ENCODE measurements at regions not wholly inside any gene's neighbourhood (a gene's known extent, or its start where the extent isn't known, plus 50 kb on each side); places are given as distances from the start of the nearest gene placed in this dataset.

GRCh38 chr6:40973304-40973703 is 65.7 kb downstream of the UNC5CL start:
- H3K27ac Mint-ChIP-seq, result no peak overlapping the region
- peaks cover 36% of the 10 kb centered on the region for H3K27me3 Mint-ChIP-seq (ENCODE audit: low read depth)
- TF ChIP-seq CTCF (IDR thresholded peaks at IDR 0.05; ENCODE audit: unreplicated experiment), result no peak
- H3K9me3 Mint-ChIP-seq, result peaks cover 41% of the 10 kb centered on the region
- H3K36me3 Mint-ChIP-seq, result no peaks in the 10 kb centered on the region
- H3K4me3 Mint-ChIP-seq, result no peak overlapping the region
- DNase-seq (ENCODE audit: low spot score in 2 of 2, unreplicated experiment in 2 of 2), result no peak
- no peaks in the 10 kb centered on the region for H3K4me1 Mint-ChIP-seq

- Mint-ChIP-seq H3K4me1 (no peaks in the 10 kb centered on the region), H3K4me3 (no peak overlapping the region), H3K9me3 (peaks cover 37% of the 10 kb centered on the region), H3K27ac (no peak overlapping the region), H3K27me3 (ENCODE audit: low read depth) (peaks cover 33% of the 10 kb centered on the region), H3K36me3 (no peaks in the 10 kb centered on the region)
- DNase-seq (ENCODE audit: low spot score in 2 of 2, unreplicated experiment in 2 of 2), result no peak
- no peak for TF ChIP-seq CTCF (IDR thresholded peaks at IDR 0.05; ENCODE audit: unreplicated experiment)
These were observed 66.2 kb downstream of the UNC5CL start for GRCh38 chr6:40972814-40973213.

- Mint-ChIP-seq H3K9me3 (peaks cover 32% of the 10 kb centered on the region), H3K36me3 (no peaks in the 10 kb centered on the region), H3K4me3 (no peak overlapping the region), H3K27me3 (ENCODE audit: low read depth) (peaks cover 28% of the 10 kb centered on the region), H3K4me1 (no peaks in the 10 kb centered on the region), H3K27ac (no peak overlapping the region)
- no peak for DNase-seq (ENCODE audit: low spot score in 2 of 2, unreplicated experiment in 2 of 2)
- no peak for TF ChIP-seq CTCF (IDR thresholded peaks at IDR 0.05; ENCODE audit: unreplicated experiment)
These were observed 66.8 kb downstream of the UNC5CL start for GRCh38 chr6:40972190-40972589.

GRCh38 chr6:40968620-40969164 is 70.3 kb downstream of the UNC5CL start:
- Mint-ChIP-seq H3K9me3 (peaks cover 13% of the 10 kb centered on the region), H3K27ac (no peak overlapping the region), H3K4me1 (no peaks in the 10 kb centered on the region), H3K36me3 (no peaks in the 10 kb centered on the region), H3K27me3 (ENCODE audit: low read depth) (peaks cover 3% of the 10 kb centered on the region), H3K4me3 (no peak overlapping the region)
- no peak for TF ChIP-seq CTCF (IDR thresholded peaks at IDR 0.05; ENCODE audit: unreplicated experiment)
- no peak for DNase-seq (ENCODE audit: low spot score in 2 of 2, unreplicated experiment in 2 of 2)

GRCh38 chr6:40966860-40967259 is 72.2 kb downstream of the UNC5CL start:
- no peak for TF ChIP-seq CTCF (IDR thresholded peaks at IDR 0.05; ENCODE audit: unreplicated experiment)
- Mint-ChIP-seq H3K27me3 (ENCODE audit: low read depth) (peaks cover 3% of the 10 kb centered on the region), H3K27ac (no peak overlapping the region), H3K4me1 (no peaks in the 10 kb centered on the region), H3K4me3 (no peak overlapping the region), H3K9me3 (no peaks in the 10 kb centered on the region), H3K36me3 (no peaks in the 10 kb centered on the region)
- DNase-seq (ENCODE audit: low spot score in 2 of 2, unreplicated experiment in 2 of 2), result no peak

GRCh38 chr6:40965046-40965445 is 74.0 kb downstream of the UNC5CL start:
- no peak for TF ChIP-seq CTCF (IDR thresholded peaks at IDR 0.05; ENCODE audit: unreplicated experiment)
- no peak overlapping the region for H3K4me3 Mint-ChIP-seq
- H3K4me1 Mint-ChIP-seq, result no peaks in the 10 kb centered on the region
- H3K36me3 Mint-ChIP-seq, result no peaks in the 10 kb centered on the region
- DNase-seq (ENCODE audit: low spot score in 2 of 2, unreplicated experiment in 2 of 2), result no peak
- no peak overlapping the region for H3K27ac Mint-ChIP-seq
- H3K9me3 Mint-ChIP-seq, result no peaks in the 10 kb centered on the region
- peaks cover 3% of the 10 kb centered on the region for H3K27me3 Mint-ChIP-seq (ENCODE audit: low read depth)
